NCI-H187 (cell line): ENCODE measurements at regions not wholly inside any gene's neighbourhood (a gene's known extent, or its start where the extent isn't known, plus 50 kb on each side); places are given as distances from the start of the nearest gene placed in this dataset.

Source experiments
- DNase-seq, 2 experiments: peaks; one replicate each; lab custom pipeline; 2025; lab: John Stamatoyannopoulos, UW

DNA sequence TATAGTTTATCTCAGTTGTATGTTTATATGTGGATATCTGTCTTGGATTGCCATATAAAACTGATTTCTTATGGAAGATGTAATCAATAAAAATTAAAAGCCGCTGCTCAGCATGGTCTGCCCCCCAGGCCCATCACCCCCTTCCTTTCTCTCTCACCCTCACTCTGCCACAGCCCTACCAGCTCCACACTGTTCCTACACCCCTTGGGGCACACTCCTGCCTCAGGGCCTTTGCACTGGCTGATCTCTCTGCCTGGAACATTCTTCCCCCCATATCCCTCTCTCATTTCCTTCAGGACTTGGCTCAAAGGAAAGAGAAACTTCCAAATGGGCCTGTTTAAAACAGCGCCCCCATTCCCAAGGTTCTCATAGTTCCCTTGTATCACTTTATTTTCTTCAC is 63.1 kb downstream of the LRRC32 start:
- DNase-seq = no peak

DNA sequence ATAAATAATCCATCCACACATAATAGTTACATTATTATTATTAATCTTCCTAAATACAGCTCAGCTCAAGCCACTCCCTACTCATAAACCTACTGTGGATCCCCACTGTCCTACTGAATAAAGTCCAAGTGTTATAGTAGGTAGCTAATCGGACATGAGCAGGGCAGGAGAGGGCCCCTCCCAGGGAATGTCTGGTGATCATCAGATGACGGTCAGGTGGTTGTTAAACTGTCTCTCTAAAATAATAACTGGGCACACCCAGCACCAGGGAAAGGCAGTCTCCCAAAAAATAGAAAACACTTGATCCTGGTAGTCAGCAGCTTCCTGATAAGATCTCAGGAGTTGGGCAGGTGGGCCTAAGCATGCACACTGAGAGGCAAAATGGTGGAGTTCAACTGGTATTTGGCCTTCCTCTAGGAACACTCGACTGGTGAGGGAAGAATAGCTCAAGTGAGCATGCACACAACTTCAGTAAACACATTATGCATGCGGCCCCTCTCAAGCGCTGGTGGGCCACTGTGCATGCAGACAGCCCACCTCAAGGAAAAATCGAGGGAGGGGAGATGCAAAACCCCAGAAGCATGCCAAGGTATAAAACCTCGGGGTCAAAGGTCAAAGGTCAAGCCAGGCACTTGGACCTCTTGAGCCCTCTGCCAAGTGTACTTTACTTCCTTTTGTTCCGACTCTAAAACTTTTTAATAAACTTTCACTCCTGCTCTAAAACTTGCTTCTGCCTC is 65.0 kb downstream of the LRRC32 start:
- no peak for DNase-seq

DNA sequence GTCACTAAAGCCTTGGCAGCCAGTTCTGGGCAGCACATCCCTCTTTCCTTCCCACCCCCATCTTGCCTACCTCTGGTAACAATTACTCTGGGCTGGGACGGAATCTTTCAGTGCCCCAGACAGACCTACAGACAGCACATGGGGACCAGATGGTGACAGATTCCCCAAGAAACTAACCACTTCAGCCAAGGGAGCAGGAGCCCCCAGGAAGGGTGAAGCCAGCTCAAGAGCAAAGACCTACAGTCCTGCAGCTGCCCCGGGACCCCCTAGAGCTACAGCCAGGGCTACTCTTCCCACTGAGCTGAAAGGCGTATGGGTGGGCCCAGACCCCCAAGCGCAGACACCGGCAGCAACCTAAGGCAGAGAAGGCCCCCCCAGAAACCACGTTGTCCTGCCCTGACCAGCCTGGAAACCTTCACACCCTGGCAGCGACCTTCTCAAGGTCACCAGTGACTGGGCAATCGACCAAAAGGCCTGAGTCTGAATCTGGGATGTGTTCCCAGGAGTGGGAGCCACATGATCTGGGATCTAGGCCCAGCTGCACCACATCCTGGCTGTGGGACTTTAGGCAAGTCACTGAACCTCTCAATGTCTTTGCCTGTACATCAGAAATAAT is 65.8 kb downstream of the LRRC32 start:
- DNase-seq = no peak

DNA sequence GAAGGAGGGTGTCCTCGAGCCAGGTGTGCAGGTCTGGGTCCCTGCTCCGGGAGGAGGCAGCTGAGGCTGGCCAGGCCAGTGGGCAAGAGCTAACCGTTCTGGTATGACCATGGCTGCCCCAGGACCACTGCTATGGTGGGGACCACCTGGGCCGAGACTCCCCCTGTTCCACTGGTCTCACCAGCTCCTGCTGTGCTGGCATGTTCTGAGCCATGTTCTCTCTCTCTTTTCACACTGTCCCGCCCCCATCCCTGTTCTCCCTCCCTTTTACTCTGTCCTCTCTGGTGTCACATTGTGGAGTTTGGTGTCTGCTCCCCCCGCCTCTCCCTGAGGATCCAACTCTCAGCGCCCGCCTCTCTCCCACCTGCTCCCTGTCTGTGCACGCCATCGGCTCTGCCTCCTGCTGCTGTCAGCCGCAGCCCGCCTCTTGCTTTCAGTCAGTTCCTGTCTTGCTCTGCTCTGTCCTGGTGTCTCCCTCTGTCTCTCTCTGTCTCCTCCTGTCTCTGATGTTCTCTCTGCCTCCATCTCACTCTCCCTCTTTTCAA is 66.4 kb downstream of the LRRC32 start:
- DNase-seq = peak in 1 of 2 experiments; percentile 33

DNA sequence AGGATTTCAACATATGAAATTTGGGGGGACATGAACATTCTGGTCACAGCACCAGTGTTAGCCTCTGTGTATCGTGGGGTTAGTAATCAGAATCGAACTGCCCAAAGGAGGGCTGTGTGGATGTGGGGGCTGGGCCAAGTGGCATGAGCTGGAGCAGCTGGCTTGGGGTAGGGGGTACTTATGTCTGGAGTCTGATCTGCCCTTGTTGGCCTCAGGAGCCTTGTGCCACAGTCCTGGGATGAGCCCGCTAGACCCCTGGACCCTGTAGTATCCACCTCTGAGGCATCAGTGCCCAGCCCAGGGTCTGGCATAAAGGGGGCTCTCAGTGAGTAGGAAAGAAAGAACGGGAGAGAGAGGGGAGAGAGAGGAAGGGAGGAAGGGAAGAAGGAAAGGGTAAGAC is 67.3 kb downstream of the LRRC32 start:
- DNase-seq = no peak
